Activated CD4-positive, alpha-beta T cell treated with anti-CD3 and anti-CD28 coated beads, Interleukin-2, amount 50 U/mL, for 48 hours (primary cell): ENCODE measurements at regions not wholly inside any gene's neighbourhood (a gene's known extent, or its start where the extent isn't known, plus 50 kb on each side); places are given as distances from the start of the nearest gene placed in this dataset.

Experiments used
- DNase-seq, 2 experiments: peaks; one replicate each; pipeline ENCODE4 v3.0.0-alpha.2; 2020

DNA sequence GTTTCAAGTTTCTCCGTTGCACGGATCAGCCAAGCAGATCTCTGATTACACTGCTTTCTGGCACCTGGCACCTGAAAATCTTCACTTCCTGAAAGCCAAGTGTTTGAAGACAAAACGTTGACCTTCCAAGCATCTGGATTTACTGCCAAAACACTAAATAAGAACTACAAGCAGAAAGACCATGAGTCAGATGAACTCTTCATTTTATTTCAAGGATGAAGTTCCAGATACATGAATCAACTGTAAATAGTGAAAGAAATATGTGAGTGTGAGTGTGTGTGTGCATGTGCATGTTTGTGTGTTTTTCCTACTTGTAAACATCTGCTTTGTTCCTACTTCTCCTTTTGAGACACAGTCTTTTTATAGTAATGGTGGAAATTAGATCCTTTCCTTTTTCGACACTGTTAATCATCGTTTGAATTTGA is 60.0 kb upstream of the DTNA start:
- DNase-seq = no peak

DNA sequence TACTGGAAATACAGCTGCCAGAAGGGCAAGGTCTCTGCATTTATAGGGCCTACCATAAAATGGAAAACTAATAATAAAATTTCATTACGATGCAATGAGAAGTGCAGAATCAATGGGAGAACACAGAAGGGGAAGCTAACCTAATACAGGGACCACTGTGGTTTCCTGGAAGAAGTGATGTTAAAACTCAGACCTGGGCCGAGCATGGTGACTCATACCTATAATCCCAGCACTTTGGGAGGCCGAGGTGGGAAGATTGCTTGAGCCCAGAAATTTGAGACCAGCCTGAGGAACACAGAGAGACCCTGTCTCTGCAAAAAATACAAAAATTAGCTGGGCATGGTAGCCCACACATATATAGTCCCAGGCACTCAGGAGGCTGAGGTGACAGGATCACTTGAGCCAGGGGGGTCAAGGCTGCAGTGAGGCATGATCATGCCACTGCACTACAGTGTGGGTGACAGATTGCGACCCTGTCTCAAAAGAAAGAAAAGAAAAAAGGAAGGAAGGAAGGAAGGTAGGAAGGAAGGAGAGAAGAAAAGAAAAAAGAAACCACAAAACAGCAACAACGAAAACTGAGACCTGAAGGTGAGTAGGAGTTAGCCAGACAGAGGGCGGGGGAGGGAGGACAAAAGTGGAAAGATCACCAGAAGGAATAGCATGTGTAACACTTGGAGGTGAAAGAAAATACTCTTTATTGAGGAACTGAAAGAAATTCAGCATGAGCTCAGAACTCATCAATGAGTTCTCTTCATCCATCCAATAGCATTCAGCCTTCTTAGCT is 58.3 kb upstream of the DTNA start:
- no peak for DNase-seq

GRCh38 chr18:34655131-34655530 is 55.0 kb upstream of the DTNA start:
- no peak for DNase-seq

GRCh38 chr18:34657860-34658500 is 52.1 kb upstream of the DTNA start:
- no peak for DNase-seq

- no peak for DNase-seq
These were observed 50.2 kb upstream of the DTNA start for GRCh38 chr18:34659579-34660517.
